GM21447 (cell line): ENCODE measurements at regions not wholly inside any gene's neighbourhood (a gene's known extent, or its start where the extent isn't known, plus 50 kb on each side); places are given as distances from the start of the nearest gene placed in this dataset.

Source experiments
- ATAC-seq: cut with Tn5 transposase; IDR thresholded peaks from one replicate; pipeline ENCODE4 v1.9.1; 2021; ENCODE audit not compliant: unreplicated experiment

DNA sequence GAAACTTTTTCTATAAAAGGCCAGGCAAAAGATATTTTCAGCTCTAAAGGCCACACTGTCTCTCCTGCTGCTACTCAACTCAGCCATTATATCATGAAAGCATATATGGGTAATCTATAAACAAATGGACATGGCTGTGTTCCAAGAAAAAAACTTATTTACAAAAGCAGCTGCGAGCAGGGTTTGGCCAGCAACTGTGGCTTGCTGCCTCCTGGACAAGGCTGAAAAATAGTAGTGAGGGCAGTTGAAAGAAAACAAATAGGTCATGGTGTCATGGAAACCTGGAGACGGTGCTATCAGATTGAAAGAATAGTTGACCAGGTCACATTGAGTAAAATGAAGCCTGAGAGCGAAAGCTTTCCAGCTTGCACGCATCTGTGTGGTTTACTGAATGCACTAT is 89.2 kb upstream of the LRATD1 start:
- ATAC-seq = no peak

DNA sequence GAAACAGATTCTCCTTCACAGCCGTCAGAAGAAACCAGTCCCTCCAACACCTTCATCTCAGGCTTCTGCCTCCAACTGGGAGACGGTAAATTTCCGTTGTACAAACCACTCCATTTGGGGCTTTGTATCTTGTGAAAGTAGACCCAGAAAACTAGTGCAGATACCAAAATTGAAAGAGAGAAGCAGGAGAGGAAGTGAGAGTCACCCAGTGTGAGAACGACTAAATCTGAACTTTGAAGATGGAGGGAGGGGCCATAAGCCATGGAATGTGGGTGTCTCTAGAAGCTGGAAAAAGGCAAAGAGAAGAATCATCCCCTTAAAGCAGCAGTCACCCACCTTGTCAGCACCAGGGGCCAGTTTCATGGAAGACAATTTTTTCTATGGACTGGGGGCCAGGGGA is 88.3 kb upstream of the LRATD1 start:
- no peak for ATAC-seq

DNA sequence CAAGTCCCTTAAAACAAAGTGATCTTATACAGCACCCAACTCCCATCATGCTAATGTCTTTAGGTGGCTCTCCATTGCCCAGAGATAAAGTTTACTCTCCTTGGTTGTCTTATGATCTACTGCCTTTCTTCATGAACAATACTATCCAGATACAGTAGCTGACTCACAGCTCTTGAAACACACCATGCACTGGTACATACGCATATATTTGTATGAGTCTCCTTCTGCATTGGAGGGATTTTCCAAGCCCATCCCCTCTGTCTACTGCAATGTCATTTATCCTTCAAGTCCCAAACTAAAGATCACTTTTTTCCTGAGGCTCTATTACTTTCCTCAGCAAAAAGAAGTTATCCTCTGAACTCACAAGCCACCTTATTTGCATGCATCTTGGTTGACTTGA is 84.7 kb upstream of the LRATD1 start:
- no peak for ATAC-seq

DNA sequence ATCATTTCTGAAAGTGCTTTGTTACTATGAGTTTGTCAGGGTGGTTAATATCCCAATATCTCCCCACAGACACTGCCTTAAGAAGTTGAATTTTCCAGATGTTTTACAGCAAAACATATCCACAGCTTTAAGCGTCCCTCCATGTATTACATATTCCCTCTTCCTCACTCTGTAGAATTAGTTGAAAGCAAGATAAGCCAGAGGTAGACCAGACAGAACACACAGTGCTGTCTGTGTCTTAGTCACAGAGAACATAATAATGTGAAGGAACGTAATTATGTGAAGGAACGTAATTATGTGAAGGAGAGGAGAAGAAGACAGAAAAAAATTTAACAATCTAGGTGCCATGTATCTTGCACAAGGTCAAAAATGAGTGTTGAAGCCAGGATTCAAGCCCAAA is 81.9 kb upstream of the LRATD1 start:
- ATAC-seq = no peak

DNA sequence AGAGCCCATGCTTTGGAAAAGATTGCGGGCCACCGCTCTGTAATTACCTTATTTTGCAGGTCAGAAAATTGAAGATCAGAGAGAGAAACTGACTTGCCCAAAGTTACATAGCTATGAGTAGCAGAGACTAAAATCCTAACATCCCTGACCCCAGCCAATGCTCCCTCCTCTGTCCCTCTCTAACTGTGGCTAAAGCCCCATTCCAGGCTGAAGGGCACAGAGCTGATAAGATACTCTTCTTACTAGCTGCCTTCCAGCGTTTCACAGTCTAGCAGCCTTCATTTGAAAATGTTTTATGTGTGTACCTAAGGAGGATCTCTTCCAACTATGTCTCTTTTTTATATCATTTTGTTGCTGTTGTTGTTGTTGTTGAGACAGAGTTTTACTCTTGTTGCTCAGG is 81.4 kb upstream of the LRATD1 start:
- no peak for ATAC-seq

DNA sequence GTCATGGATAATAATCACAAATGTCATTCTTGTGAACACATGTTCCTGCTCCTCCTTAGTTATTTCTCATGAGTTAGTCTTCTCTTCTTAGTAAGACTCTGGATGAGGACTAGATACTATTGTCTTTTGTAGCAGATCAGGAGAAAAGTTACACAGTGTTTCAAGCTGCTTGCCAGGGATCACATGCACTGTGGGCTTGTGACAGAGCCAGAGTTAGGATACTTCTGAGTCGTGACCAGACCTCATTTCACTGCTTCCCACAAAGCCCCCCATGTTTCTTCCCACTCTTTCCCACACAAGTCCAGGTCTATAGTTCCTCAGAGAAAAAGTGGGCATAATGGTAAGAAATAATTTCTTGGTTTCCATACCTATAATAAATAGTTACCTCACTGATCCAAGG is 80.2 kb upstream of the LRATD1 start:
- ATAC-seq = no peak

DNA sequence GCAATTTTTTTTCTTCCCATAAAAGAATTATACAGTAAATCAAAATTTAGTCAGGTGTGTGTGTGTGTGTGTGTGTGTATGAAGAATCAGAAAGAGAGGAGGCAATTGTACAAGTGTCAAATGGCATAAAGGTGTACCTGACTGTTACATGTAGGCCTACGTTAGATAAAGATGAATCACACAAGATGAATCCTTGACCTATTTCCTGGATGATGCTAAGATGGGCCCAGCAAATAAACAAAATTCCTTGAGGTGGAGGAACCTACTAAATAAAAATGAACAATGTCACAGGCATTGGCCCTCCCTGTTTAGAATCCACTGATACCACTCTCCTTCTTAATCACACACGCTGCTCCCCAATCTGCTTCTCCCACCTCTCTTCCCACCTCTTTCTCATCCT is 79.7 kb upstream of the LRATD1 start:
- ATAC-seq = no peak

DNA sequence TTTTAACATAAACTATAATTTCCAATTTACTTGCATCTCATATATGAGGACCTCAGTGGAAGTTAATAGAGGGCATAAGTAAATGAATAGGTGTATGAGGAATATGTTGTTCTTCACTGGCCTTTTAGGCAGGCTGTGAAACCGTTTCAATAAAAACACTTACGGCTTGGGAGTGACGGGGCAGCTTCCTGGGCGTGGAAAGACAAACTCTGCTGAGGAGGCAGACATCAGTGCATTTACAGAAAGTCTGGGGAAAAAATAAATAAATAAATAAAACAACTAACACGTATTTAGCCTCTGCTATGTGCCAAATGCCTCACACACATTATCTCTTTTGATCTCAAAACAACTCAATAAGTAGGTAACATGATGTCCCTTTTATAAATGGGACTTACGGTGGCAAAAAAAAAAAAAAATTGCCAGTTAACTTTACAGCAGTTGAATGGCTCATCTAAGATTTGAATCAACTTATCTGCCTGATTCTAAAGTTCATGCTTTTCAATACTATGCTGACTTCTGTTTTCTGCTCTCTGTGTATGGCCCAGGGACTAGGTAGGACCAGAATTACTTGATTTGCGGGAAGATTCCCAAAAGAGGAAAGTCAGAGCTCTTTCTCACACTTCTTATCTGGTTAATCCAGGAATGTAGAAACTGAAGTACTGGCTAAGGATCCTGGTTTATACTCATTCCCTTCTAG is 77.5 kb upstream of the LRATD1 start:
- no peak for ATAC-seq

DNA sequence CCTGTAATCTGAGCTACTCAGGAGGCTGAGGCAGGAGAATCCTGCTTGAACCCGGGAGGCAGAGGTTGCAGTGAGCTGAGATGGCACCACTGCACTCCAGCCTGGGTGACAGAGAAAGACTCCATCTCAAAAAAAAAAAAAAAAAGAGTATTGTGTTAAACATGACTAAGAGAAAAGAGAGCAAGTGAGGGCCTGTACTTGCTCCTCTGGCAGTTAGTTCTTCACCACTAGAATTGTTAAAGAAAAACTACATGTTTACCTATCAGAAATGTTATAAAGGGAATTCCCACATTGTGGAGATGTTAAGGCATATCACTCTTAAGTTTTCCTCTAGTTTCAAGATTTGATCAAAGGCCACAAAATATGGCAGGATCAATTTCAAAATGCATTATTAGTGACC is 75.4 kb upstream of the LRATD1 start:
- no peak for ATAC-seq

DNA sequence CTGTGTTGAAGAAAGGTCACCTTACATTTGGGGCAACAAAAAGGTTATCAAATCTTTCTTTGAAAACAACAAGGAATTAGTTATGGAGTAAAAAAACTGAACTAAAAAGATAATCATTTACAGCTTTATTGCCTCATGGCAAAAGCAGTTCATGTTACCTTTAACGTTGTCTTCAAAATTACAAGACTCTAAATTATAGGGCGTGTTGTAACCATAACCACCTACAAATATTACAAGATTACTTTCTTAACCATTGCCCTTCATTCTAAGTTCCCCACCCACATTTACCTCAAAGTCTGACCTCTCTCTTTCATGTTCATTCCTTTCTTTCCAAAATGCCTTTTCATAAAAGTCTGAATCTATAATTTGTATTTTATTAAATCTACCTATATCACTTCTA is 74.6 kb upstream of the LRATD1 start:
- no peak for ATAC-seq

DNA sequence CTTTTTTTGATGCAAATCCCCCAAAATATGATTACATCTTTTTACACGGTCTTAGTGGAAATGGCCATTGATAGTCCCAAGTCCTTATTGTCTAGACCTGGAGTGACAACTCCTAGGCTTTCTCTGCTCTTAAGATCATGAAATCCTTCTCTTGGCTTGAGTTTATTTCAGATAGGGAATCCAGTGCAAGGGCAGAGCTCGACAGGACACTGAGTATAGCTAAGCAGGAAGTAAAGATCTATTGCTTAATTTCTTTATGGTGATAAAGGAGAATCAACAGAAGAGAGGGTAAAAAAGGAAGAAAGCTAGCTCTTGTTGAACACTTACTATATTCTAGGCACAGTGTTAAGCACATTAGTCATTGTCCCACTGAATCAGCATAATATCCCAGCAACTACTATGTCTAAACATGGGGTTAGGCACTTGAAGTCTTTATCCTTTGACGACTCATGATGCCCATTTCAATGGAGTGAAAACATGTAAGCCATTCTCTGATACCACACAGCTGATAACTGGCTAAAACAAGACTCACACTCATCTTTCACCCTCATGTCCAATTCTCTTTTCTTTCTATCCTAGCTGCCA is 74.1 kb upstream of the LRATD1 start:
- ATAC-seq = no peak

DNA sequence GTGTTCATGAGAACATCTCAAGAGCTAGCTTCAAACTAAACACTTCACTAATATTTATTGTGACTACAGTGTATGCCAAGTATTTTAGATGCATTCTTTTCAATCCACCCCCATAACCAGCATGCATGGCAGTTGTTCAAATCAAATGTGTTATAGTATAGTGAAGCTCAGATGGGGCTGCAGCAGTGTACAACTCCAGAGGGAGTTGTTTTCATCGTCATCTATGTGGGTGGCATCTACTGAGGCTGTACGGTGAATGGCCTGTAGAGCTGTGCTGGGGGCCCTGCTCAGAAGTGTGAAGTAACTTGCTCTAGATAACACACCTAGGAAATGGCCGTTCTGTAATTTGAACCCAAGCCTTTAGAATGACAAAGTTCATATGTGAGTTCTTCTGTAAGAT is 71.8 kb upstream of the LRATD1 start:
- no peak for ATAC-seq

DNA sequence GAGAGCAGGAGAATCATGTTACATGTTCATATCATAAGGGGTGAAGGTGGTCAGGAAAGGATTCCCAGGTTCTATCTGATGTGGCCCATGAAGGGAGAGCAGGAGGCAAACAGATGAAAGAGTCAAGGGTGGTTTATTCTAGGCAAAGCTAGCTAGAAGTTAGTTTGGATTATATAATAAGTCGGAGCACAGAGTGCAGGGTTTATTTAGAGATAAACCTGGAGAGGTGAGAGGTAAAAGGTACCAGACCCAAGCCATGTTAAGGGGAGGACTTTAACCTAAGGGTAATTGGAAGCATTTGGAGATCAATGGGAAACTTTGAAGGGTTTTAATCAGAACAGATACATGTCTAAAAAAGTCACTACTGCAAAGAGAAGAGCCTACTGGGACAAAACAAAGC is 69.2 kb upstream of the LRATD1 start:
- no peak for ATAC-seq

DNA sequence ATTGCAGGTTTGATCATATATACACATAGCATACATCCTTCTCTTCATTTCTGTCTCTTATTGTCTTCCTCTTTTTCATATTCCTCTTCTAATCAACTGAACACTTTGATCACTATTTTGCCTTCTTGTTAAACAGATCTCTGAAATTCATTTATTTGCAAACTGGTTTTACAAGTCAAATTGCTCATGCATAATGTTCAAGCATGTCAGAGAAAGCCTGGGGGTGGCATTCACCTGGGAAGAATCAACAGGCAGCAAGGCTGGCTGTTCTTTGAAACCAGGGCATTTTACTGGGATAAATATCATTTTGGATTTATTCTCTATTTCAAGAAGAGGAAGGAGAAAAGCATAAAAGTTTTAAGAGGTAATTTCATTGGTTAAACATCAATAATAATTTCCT is 66.9 kb upstream of the LRATD1 start:
- no peak for ATAC-seq

DNA sequence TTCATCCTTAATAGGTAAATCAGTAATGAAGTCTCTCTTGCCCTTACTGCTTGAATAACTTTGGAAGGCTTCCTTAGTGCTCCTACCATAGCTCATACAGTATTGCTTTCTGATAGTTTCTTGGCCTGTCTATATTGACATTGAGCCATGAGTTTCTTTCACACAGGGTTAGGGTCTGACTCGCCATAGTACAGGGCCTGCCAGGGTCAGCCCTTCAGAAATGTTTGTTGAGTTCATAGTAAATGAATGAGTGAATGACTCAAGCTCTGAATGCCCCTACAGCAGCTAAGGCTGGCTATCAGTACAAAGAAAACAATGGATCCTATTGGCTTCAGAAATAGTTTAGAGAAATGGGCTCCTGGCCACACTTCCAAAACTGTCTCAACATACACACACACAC is 65.0 kb upstream of the LRATD1 start:
- no peak for ATAC-seq

DNA sequence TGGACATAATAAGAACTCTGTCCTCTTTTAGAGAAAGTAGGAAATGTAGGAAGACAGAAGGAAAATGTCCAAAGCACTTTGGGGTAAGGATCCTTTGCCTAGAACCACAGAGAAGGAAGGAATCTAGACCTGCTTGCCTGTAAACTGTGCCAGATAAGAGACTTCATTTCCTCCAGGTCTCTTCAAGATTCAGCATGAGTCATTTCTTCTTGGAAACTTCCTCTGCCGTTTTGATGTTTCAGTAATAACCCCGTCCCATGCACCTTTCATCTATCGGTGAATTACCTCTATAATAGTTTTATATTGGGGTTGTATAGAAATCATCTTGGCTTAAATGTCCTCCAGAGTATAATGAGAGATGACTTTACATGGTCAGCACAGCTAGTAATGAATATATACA is 63.2 kb upstream of the LRATD1 start:
- ATAC-seq = no peak

DNA sequence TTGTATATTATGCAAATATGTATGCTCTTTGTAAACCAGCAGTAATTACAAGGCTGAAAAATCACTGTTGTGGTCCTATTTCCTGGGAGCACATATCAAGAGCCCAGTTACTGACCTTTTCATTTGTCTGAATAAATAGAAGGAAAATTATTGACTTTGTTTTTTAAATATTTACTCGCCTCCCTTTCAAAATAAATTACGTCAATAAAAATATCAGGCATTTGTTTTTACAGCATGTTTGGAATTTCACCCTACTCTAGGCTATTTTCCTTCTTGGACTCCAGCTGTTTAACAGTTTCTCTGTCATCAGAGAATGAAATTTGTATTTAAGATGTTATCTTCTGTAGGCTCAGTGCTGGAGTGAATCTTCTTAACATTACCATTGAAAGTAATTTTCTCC is 59.9 kb upstream of the LRATD1 start:
- ATAC-seq = no peak

DNA sequence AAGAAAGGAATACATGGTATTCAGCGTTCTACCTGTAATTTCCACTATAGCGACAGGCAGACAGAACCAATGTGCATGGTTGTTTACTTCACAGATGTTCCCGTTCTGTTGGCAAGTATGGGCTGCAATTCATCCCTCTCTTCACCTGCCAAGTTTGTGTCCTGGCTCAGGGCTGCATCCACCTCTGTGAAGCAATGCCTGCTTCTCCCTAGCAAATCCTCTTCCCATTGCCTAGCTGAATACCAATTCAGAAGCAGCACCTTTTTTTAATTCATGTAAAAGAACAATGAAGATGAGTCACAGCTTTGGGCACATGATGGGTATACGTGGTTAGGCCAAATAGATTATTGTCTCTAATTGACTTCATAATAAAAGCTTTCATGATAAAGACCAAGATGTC is 54.7 kb upstream of the LRATD1 start:
- no peak for ATAC-seq
